NB4 (cell line): ENCODE measurements at regions not wholly inside any gene's neighbourhood (a gene's known extent, or its start where the extent isn't known, plus 50 kb on each side); places are given as distances from the start of the nearest gene placed in this dataset.

Experiments
- CTCF ChIP-seq: IDR thresholded peaks from one replicate; pipeline ENCODE4 v1.5.1; 2012; ENCODE audit warnings: low read depth, low read length
- MAX ChIP-seq: IDR thresholded peaks from 2 replicates; pipeline ENCODE4 v1.6.1; 2011; ENCODE audit warnings: low read depth, low read length

GRCh38 chr1:101139130-101139529 is 97.7 kb upstream of the S1PR1 start:
- TF ChIP-seq CTCF (no peak), MAX (no peak)
